ENCODE measurements at regions not wholly inside any gene's neighbourhood (a gene's known extent, or its start where the extent isn't known, plus 50 kb on each side); places are given as distances from the start of the nearest gene placed in this dataset.

- no peak for TF ChIP-seq ZNF449 (CRISPR knock-in tag; IDR thresholded peaks at IDR 0.05)
- TF ChIP-seq SRSF9 (IDR thresholded peaks at IDR 0.05; ENCODE audit: borderline replicate concordance, low read depth, low read length): no peak
- TF ChIP-seq ZNF584 (CRISPR knock-in tag; IDR thresholded peaks at IDR 0.05; ENCODE audit: low read depth): no peak
Observed at GRCh38 chr6:139582956-139583355, 208.5 kb upstream of the CITED2 start (continued).

GRCh38 chr6:139581485-139581865, 207.0 kb upstream of the CITED2 start:
- H4K20me1 ChIP-seq (replicated peaks; ENCODE audit: control insufficient read depth, insufficient read depth, low read length): no peaks in the 10 kb centered on the region
- H2AFZ ChIP-seq (ENCODE audit: low read depth, low read length): no peak overlapping the region; the same call in 1 of the 2 replicates
- no peak overlapping the region for H3K9ac ChIP-seq (ENCODE audit: insufficient read depth in 1 of 2, low read depth in 2 of 2, low read length in 2 of 2)
- ChIA-PET CTCF (ENCODE audit: low intra/inter-chr PET ratio) (no interaction called here), POLR2A (interaction anchor here (1.0 kb wide), 1 partner anchor 17 kb away, joined by 3 read pairs; no protein-coding TSS in a partner anchor)
- TF ChIP-seq ZNF395 (CRISPR knock-in tag; IDR thresholded peaks at IDR 0.05) (no peak), SNAPC5 (CRISPR knock-in tag; IDR thresholded peaks at IDR 0.05) (no peak), THAP12 (CRISPR knock-in tag; IDR thresholded peaks at IDR 0.05) (no peak), RFX1 (IDR thresholded peaks at IDR 0.05) (no peak), FOXP1 (CRISPR knock-in tag; IDR thresholded peaks at IDR 0.05) (no peak), CREB1 (IDR thresholded peaks at IDR 0.05) (no peak), CREB1 (CRISPR knock-in tag; IDR thresholded peaks at IDR 0.05) (no peak), POLR2G (IDR thresholded peaks at IDR 0.05; ENCODE audit: low read depth, low read length) (no peak), HMG20B (CRISPR knock-in tag; IDR thresholded peaks at IDR 0.05) (no peak), ZNF57 (CRISPR knock-in tag; IDR thresholded peaks at IDR 0.05) (no peak), BRD4 (IDR thresholded peaks at IDR 0.05) (no peak), SMAD3 (CRISPR knock-in tag; conservative IDR thresholded peaks at IDR 0.05) (no peak)
- H3K4me3 ChIP-seq: no peak overlapping the region
- BruUV-seq (replicated peaks): no TSS peak
- DNase-seq (ENCODE audit: extremely low read depth in 1 of 4, low spot score in 3 of 4): no peak
- no peaks in the 10 kb centered on the region for H3K27me3 ChIP-seq (ENCODE audit: control insufficient read depth in 2 of 2, insufficient read depth in 2 of 2, low read length in 2 of 2)
- no peak overlapping the region for H3K4me2 ChIP-seq (ENCODE audit: insufficient read depth, low read length)
- in situ Hi-C loops (cut with MboI) (no loop called here), intact Hi-C loops (cut with micrococcal nuclease) (no loop called here)
- no peak for FAIRE-seq
- H3K4me1 ChIP-seq (replicated peaks in 1 of 2; ENCODE audit: control insufficient read depth in 2 of 2, insufficient read depth in 2 of 2, low read length in 2 of 2): peaks cover 0 to 15% of the 10 kb centered on the region in 2 experiments; a peak in 2 of 5 replicates
- ATAC-seq: no peak
- no peak overlapping the region for H3K27ac ChIP-seq (ENCODE audit: extremely low read depth, low read depth, low read length)
- no peaks in the 10 kb centered on the region for H3K79me2 ChIP-seq (ENCODE audit: control insufficient read depth, insufficient read depth, low read length)
- no peaks in the 10 kb centered on the region for H3K36me3 ChIP-seq (ENCODE audit: control insufficient read depth, insufficient read depth, low read length)
- H3K9me1 ChIP-seq (ENCODE audit: control insufficient read depth, insufficient read depth, low read length): no peaks in the 10 kb centered on the region
- H3K9me3 ChIP-seq (replicated peaks; ENCODE audit: control insufficient read depth, insufficient read depth, low read depth, low read length): no peaks in the 10 kb centered on the region

All from K562 (cell line).